Thoracic aorta (tissue), 2 donors: ENCODE measurements at regions not wholly inside any gene's neighbourhood (a gene's known extent, or its start where the extent isn't known, plus 50 kb on each side); places are given as distances from the start of the nearest gene placed in this dataset.

Experiments used
- ATAC-seq: fragments of 150-250 bp; one replicate; pipeline ENCODE4 v1.8.0; 2017; ENCODE audit warnings: low read depth; ENCODE audit not compliant: insufficient number of reproducible peaks, low FRiP score
- DNase-seq: peaks from one replicate; pipeline ENCODE4 v3.0.0-alpha.2; 2020; ENCODE audit warnings: low spot score
- H3K27ac ChIP-seq, 2 donors: fragments of 200-600 bp; sonication (generic); 1 replicate in 1 of 2; 2 replicates in 1 of 2; pipeline ENCODE4 v1.5.1; 2016; ENCODE audit warnings: mild to moderate bottlenecking in 2 of 2, moderate library complexity in 2 of 2
- H3K27me3 ChIP-seq: fragments of 200-600 bp; sonication (generic); replicated peaks from 2 replicates; pipeline ENCODE4 v1.6.0; 2016; ENCODE audit warnings: mild to moderate bottlenecking; ENCODE audit not compliant: insufficient read depth
- H3K36me3 ChIP-seq: fragments of 200-600 bp; sonication (generic); one replicate; pipeline ENCODE4 v1.5.1; 2016
- H3K4me1 ChIP-seq, 2 donors: fragments of 200-600 bp; sonication (generic); 1 replicate in 1 of 2; 2 replicates in 1 of 2; pipeline versions ENCODE4 v1.5.1 to v1.6.0; 2016; ENCODE audit warnings: low read depth in 2 of 2, mild to moderate bottlenecking in 1 of 2; ENCODE audit not compliant: control insufficient read depth in 1 of 2
- H3K4me3 ChIP-seq: fragments of 200-600 bp; sonication (generic); 2 replicates; pipeline ENCODE4 v1.5.1; 2016; ENCODE audit warnings: mild to moderate bottlenecking
- H3K9me3 ChIP-seq: fragments of 200-600 bp; sonication (generic); 2 replicates; pipeline ENCODE4 v1.5.1; 2016
- TF ChIP-seq, protein P1 (sequence below): fragments of 200-600 bp; sonication (generic); IDR thresholded peaks from one replicate; pipeline ENCODE4 v1.5.1; 2019; ENCODE audit warnings: antibody characterized with exemption

DNA sequence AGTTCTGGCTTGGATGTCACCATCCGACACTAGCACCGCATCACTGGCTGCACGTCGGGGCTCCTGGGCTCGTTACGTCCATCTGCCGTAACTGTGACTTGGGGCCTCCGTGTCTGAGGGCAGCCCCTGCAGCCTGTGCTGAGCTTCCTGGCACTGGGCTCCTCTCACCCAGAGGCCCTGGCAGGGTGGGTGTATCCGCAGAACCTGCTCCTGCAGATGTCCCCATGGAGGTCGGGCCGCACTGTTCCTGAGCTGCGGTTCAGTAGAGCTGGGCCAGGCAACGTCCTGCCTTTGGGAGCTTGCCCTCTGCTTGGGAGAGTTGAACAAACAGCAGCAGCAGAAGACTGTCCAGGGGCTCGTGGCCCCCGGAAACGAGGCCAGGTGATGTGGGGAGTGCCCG, 71.4 kb downstream of the RGS12 start:
- Histone ChIP-seq H3K27me3 (no peaks in the 10 kb centered on the region), H3K36me3 (no peaks in the 10 kb centered on the region), H3K4me1 (peaks cover 5 to 6% of the 10 kb centered on the region in 2 donors), H3K4me3 (no peak overlapping the region), H3K9me3 (no peaks in the 10 kb centered on the region), H3K27ac (no peak overlapping the region)
- TF ChIP-seq, protein P1, sequence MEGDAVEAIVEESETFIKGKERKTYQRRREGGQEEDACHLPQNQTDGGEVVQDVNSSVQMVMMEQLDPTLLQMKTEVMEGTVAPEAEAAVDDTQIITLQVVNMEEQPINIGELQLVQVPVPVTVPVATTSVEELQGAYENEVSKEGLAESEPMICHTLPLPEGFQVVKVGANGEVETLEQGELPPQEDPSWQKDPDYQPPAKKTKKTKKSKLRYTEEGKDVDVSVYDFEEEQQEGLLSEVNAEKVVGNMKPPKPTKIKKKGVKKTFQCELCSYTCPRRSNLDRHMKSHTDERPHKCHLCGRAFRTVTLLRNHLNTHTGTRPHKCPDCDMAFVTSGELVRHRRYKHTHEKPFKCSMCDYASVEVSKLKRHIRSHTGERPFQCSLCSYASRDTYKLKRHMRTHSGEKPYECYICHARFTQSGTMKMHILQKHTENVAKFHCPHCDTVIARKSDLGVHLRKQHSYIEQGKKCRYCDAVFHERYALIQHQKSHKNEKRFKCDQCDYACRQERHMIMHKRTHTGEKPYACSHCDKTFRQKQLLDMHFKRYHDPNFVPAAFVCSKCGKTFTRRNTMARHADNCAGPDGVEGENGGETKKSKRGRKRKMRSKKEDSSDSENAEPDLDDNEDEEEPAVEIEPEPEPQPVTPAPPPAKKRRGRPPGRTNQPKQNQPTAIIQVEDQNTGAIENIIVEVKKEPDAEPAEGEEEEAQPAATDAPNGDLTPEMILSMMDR: no peak
- ATAC-seq (no peak), DNase-seq (no peak)

DNA sequence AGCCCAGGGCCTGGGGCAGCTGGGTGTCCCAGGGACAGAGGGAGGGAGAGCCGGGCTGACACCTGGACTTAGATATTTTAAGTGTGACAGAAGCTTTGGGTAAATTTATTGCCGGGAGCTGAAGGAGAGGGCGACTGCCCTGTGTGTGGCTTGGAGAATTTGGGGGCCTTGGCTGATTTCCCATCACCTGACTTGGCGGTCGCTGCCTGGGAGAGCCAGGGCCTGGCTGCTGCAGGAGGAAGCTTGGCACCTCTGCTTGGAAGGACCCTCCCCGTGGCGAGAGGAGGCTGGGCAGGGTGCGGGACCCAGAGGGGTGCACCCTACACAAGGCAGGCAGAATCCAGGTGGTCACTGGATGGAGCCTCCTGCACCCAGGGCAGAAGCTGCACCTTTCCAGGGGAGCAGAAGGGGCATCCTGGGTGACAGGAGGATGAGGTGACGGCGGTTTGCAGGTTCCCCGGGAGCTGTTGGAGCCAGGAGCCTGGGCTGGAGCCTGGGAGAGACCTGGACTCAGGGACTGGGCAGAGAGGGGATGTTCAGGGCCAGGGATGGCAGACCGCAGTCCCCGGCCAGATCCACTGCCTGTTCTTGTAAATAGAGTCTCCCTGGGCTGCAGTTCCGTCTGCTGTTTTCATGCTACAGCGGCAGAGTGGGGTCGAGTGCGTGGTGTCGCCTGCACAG, 72.0 kb downstream of the RGS12 start:
- Histone ChIP-seq H3K4me1 (peaks cover 9 to 12% of the 10 kb centered on the region in 2 donors), H3K27ac (no peak overlapping the region), H3K4me3 (no peak overlapping the region), H3K27me3 (no peaks in the 10 kb centered on the region), H3K36me3 (no peaks in the 10 kb centered on the region), H3K9me3 (no peaks in the 10 kb centered on the region)
- TF ChIP-seq, protein P1: no peak
- no peak for ATAC-seq
- no peak for DNase-seq

DNA sequence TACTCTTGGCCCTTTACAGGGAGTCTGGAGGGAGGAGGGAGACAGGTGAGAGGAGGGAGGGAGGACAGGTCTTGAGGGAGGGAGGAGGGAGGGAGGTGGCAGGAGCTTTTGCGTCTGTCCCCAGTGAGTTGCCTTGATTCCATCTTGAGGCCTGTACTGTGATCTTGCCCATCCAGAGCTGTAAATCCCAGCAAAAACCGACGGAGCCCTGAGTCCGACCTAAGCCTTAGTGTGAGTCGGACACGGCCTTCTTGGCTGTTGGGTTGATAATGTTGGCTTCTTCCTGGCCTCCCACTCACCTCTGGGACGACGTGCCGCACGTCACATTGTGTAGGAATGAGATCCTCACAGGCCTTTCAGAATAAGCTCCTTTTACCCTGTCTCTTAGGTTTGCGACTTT, 72.5 kb downstream of the RGS12 start:
- TF ChIP-seq, protein P1: no peak
- no peak overlapping the region for H3K4me3 ChIP-seq
- H3K4me1 ChIP-seq: peaks cover 11 to 15% of the 10 kb centered on the region in 2 donors
- ATAC-seq: no peak
- no peaks in the 10 kb centered on the region for H3K27me3 ChIP-seq
- no peak for DNase-seq
- H3K9me3 ChIP-seq: no peaks in the 10 kb centered on the region
- H3K27ac ChIP-seq: no peak overlapping the region
- H3K36me3 ChIP-seq: no peaks in the 10 kb centered on the region

DNA sequence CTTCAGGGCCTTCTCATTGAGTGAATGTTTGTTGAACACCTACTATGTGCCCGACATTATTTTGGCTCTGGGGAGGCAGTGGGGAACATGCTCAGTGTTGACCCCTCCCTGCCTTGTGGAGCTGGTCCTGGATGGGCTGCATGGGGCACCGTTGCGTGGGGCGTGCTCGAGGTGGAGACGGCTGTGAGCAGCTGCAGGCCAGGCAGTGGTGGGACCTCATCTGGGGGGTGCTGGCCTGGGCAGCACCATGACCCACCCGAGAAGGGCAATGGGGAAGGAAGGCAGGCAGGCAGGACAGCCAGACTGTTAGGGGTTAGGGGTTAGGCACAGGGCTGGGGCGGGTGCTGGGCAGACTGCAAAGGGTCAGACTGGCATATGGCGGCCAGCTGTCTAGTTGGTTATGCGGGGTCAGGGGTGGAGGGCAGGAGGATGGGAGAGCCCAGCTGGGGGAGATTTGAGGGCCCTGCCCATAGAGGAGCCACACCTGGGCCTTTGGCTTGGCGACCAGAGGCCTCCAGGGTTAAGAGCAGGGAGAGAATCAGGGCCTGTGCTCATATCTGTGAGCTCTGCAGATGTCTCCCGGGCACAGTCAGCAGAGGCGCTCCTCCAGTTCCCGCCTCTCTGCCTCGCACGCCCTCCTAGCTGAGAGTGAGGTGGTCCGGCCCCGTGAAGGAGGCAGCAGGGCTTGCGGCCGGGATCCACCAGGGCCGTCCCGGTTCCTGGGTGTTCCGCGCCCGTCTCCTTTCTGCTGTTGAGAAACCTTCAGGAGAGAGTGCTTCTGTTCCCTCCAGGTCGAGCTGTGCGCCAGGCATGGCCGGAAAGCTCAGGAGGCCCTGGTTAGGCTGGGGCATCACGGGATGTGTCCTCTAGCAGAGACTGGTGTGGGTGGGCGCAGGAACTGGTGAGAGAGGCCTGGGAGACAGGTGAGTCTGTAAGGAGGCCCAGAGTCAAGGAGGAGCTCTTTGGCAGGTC, 73.3 kb downstream of the RGS12 start:
- H3K27me3 ChIP-seq: no peaks in the 10 kb centered on the region

More for the DNA sequence above, 73.3 kb downstream of the RGS12 start:
- Histone ChIP-seq H3K27ac (no peak overlapping the region), H3K4me3 (no peak overlapping the region), H3K4me1 (peaks cover 14 to 21% of the 10 kb centered on the region in 2 donors), H3K9me3 (no peaks in the 10 kb centered on the region), H3K36me3 (no peaks in the 10 kb centered on the region)
- TF ChIP-seq, protein P1: no peak
- DNase-seq (no peak), ATAC-seq (no peak)
